Activated T-helper 17 cell treated with anti-CD3 and anti-CD28 coated beads, Interleukin-2, amount 50 U/mL, for 72 hours (primary cell): ENCODE measurements at regions not wholly inside any gene's neighbourhood (a gene's known extent, or its start where the extent isn't known, plus 50 kb on each side); places are given as distances from the start of the nearest gene placed in this dataset.
"Not testable (repeated sequence)": the region's sequence is repeated elsewhere in the genome, so short reads cannot be mapped to it uniquely, and the experiment has no call there.

ENCODE experiments used
- ATAC-seq: fragments of 150-1000 bp; cut with Tn5 transposase; replicated peaks from 2 replicates; pipeline ENCODE4 v1.10.0; 2021; ENCODE audit warnings: mild to moderate bottlenecking, moderate library complexity
- H3K27ac Mint-ChIP-seq: one replicate; pipeline ENCODE4 v1.8.0; 2022; ENCODE audit warnings: mixed read lengths
- H3K27me3 Mint-ChIP-seq: one replicate; pipeline ENCODE4 v1.8.0; 2022; ENCODE audit warnings: mixed read lengths
- H3K36me3 Mint-ChIP-seq: one replicate; pipeline ENCODE4 v1.8.0; 2022; ENCODE audit warnings: low read depth, mild to moderate bottlenecking, mixed read lengths
- H3K4me1 Mint-ChIP-seq: one replicate; pipeline ENCODE4 v1.8.0; 2022; ENCODE audit warnings: mixed read lengths
- H3K4me3 Mint-ChIP-seq: one replicate; pipeline ENCODE4 v1.8.0; 2022; ENCODE audit warnings: mild to moderate bottlenecking, mixed read lengths
- H3K9me3 Mint-ChIP-seq: one replicate; pipeline ENCODE4 v1.8.0; 2022; ENCODE audit warnings: mixed read lengths

DNA sequence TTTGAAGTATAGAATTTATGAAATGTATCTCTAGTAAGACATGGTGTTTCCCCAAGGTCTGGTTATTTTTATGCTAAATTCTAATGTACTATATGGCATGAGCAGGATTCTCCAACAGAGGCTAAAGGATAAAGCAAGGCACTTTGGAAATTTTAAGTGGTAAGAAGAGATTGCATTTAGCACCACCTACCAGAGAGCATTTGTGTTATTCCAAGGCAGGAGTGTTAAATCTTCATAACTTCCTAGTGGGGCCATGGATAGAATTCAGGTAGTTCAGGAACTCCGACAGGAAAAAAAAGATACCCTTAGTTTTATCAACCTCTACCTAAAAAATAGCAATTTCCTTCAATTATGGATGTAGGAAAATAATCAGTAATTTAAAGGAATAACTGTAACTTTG lies 497.4 kb upstream of the CRIM1 start:
- no peak overlapping the region for H3K4me3 Mint-ChIP-seq
- no peaks in the 10 kb centered on the region for H3K4me1 Mint-ChIP-seq
- no peak overlapping the region for H3K27ac Mint-ChIP-seq
- no peaks in the 10 kb centered on the region for H3K36me3 Mint-ChIP-seq
- ATAC-seq, result no peak
- peaks cover 20% of the 10 kb centered on the region for H3K27me3 Mint-ChIP-seq
- H3K9me3 Mint-ChIP-seq, result no peaks in the 10 kb centered on the region

GRCh38 chr2:35857498-35857897 lies 498.1 kb upstream of the CRIM1 start:
- Mint-ChIP-seq H3K4me3 (no peak overlapping the region), H3K4me1 (no peaks in the 10 kb centered on the region), H3K27ac (no peak overlapping the region), H3K36me3 (no peaks in the 10 kb centered on the region), H3K27me3 (peaks cover 20% of the 10 kb centered on the region), H3K9me3 (no peaks in the 10 kb centered on the region)
- no peak for ATAC-seq

GRCh38 chr2:35831385-35831784 lies 524.2 kb upstream of the CRIM1 start:
- H3K27ac Mint-ChIP-seq, result no peak overlapping the region
- no peaks in the 10 kb centered on the region for H3K4me1 Mint-ChIP-seq
- no peaks in the 10 kb centered on the region for H3K9me3 Mint-ChIP-seq
- no peak for ATAC-seq
- H3K27me3 Mint-ChIP-seq, result peaks cover 7% of the 10 kb centered on the region
- no peak overlapping the region for H3K4me3 Mint-ChIP-seq
- no peaks in the 10 kb centered on the region for H3K36me3 Mint-ChIP-seq

GRCh38 chr2:35830833-35831232 lies 524.7 kb upstream of the CRIM1 start:
- no peaks in the 10 kb centered on the region for H3K9me3 Mint-ChIP-seq
- ATAC-seq, result no peak
- H3K36me3 Mint-ChIP-seq, result no peaks in the 10 kb centered on the region
- H3K27ac Mint-ChIP-seq, result no peak overlapping the region
- no peaks in the 10 kb centered on the region for H3K4me1 Mint-ChIP-seq
- H3K4me3 Mint-ChIP-seq, result no peak overlapping the region
- H3K27me3 Mint-ChIP-seq, result peaks cover 7% of the 10 kb centered on the region

DNA sequence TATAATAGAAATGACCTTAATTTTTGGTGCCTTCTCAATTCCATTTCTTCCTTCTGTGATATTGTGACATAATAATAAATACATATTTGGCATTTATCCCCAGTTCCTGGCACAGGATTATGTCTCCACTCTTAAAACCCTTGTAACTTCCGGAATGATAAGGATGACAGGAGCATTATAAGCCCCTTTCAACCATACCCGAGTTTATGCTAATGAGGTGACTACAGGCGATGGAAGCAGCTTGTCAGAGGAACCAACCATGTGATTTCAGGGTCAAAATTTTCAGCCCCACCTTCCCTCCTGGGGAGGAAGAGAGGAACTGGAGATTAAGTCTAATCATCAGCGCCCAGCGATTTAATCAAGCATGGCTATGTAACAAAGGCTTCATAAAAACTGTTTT lies 528.5 kb upstream of the CRIM1 start:
- Mint-ChIP-seq H3K9me3 (no peaks in the 10 kb centered on the region), H3K4me1 (no peaks in the 10 kb centered on the region), H3K4me3 (no peak overlapping the region), H3K27ac (no peak overlapping the region), H3K36me3 (no peaks in the 10 kb centered on the region), H3K27me3 (peaks cover 7% of the 10 kb centered on the region)
- ATAC-seq, result no peak

DNA sequence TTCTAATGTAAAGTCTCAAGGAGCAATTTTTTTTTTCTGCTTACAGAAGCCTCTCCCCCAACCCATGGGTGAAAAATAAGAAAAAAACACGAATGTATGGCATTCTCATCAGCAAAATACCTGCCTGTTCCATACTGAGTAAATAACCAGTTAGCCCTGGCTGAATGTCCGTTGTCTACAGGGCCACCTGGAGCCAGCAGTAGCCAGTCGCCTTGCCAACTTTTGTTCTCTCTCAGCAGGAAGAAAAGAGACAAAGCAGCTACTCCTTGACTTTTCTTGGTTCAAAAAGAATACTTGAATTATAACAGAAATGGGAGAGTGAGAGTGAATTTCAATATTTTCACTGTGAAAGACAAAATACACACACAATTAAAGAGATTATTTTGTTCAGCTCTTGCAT lies 532.9 kb upstream of the CRIM1 start:
- Mint-ChIP-seq H3K27ac (no peak overlapping the region), H3K27me3 (peaks cover 16% of the 10 kb centered on the region), H3K36me3 (no peaks in the 10 kb centered on the region), H3K4me3 (no peak overlapping the region), H3K4me1 (no peaks in the 10 kb centered on the region), H3K9me3 (no peaks in the 10 kb centered on the region)
- no peak for ATAC-seq

DNA sequence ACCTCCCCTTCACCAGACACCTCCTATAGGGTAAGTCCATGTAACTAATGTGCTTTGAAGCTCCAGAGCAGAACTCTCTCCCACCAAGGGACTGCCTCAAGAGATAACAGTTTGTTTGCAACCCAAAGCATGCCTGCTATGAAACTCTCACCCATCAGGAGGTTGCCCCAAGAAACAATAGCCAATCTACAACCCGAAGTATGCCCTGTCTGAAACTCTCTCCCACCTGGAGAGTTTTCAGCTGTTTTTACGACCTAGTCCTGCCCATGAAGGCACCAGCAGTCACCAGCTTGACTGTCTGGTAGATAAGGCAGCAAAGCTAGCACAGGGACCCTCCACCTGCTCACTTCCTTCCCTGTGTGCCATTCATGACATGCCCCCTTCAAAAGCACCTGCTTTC lies 533.9 kb upstream of the CRIM1 start:
- H3K4me1 Mint-ChIP-seq, result no peaks in the 10 kb centered on the region
- H3K27ac Mint-ChIP-seq, result no peak overlapping the region
- no peak overlapping the region for H3K4me3 Mint-ChIP-seq
- H3K36me3 Mint-ChIP-seq, result no peaks in the 10 kb centered on the region
- peaks cover 14% of the 10 kb centered on the region for H3K27me3 Mint-ChIP-seq
- ATAC-seq, result no peak
- H3K9me3 Mint-ChIP-seq, result no peaks in the 10 kb centered on the region

- no peak overlapping the region for H3K27ac Mint-ChIP-seq
- no peaks in the 10 kb centered on the region for H3K36me3 Mint-ChIP-seq
- no peak for ATAC-seq
- no peak overlapping the region for H3K4me3 Mint-ChIP-seq
- H3K4me1 Mint-ChIP-seq, result no peaks in the 10 kb centered on the region
- no peaks in the 10 kb centered on the region for H3K9me3 Mint-ChIP-seq
- peaks cover 19% of the 10 kb centered on the region for H3K27me3 Mint-ChIP-seq
Measured at GRCh38 chr2:35820391-35820790, 535.2 kb upstream of the CRIM1 start.

- no peaks in the 10 kb centered on the region for H3K36me3 Mint-ChIP-seq
- H3K4me1 Mint-ChIP-seq, result no peaks in the 10 kb centered on the region
- no peak for ATAC-seq
- peaks cover 19% of the 10 kb centered on the region for H3K27me3 Mint-ChIP-seq
- H3K9me3 Mint-ChIP-seq, result no peaks in the 10 kb centered on the region
- H3K4me3 Mint-ChIP-seq, result no peak overlapping the region
- H3K27ac Mint-ChIP-seq, result no peak overlapping the region
Measured at GRCh38 chr2:35819033-35819432, 536.5 kb upstream of the CRIM1 start.

GRCh38 chr2:35818359-35818758 lies 537.2 kb upstream of the CRIM1 start:
- H3K36me3 Mint-ChIP-seq, H3K9me3 Mint-ChIP-seq, ATAC-seq, H3K4me1 Mint-ChIP-seq, H3K27ac Mint-ChIP-seq, H3K4me3 Mint-ChIP-seq: not testable (repeated sequence)
- peaks cover 19% of the 10 kb centered on the region for H3K27me3 Mint-ChIP-seq

- H3K9me3 Mint-ChIP-seq, H3K27me3 Mint-ChIP-seq, ATAC-seq, H3K4me3 Mint-ChIP-seq, H3K36me3 Mint-ChIP-seq, H3K27ac Mint-ChIP-seq, H3K4me1 Mint-ChIP-seq: not testable (repeated sequence)
Measured at GRCh38 chr2:35814597-35814996, 541.0 kb upstream of the CRIM1 start.

DNA sequence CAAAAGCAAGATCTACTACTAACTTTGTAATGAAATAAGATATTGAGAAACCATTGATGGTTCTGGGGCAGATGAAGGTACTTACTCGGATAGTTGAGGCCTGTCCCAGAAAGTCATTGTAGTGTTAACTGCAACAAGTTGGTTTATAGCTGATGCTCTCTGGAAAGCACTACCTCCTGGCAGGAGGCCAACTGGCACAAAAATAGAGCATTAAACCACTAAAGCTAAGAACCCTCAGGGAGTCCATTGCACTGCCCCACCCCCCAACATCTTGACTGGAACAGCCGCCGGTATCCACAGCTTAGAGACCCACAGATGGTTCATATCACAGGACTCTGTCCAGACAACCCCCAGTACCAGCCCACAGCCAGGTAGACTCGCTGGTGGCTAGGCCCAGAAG lies 552.5 kb upstream of the CRIM1 start:
- H3K4me3 Mint-ChIP-seq, result no peak overlapping the region
- peaks cover 8% of the 10 kb centered on the region for H3K9me3 Mint-ChIP-seq
- H3K27ac Mint-ChIP-seq, result no peak overlapping the region
- H3K36me3 Mint-ChIP-seq, result no peaks in the 10 kb centered on the region
- peaks cover 9% of the 10 kb centered on the region for H3K27me3 Mint-ChIP-seq
- no peak for ATAC-seq
- H3K4me1 Mint-ChIP-seq, result no peaks in the 10 kb centered on the region

DNA sequence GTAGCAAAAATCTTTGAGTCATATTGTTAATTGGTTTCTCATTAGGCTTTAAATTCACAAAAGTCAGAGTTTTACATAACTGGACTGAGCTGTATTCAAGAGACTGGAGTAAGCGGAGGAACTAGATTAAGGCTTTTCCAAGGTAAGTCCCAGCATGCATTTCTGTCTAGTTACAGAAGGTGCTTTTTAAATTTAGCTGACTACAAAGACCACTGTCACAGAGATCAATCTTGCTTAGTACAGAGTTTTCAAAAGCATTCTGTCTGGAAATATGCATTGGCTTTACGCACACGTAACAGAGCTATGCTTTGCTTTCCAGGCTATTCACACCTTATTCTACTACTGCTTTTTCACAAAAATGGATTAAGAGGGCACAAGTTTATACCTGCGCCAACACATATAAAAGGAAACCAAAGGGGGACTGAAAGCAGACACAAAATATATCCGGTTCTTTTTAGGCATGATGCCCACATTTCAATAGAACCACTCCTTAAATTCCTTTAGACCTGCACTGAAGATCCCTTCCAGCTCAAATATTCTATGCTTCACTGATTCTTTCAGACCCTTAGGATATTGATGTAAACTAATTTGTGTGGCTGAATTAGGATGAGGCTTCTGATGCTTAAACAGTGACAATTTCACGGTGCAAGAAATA lies 560.7 kb upstream of the CRIM1 start:
- no peak for ATAC-seq
- H3K27me3 Mint-ChIP-seq, result peaks cover 12% of the 10 kb centered on the region
- H3K27ac Mint-ChIP-seq, result no peak overlapping the region
- H3K9me3 Mint-ChIP-seq, result no peaks in the 10 kb centered on the region
- H3K36me3 Mint-ChIP-seq, result no peaks in the 10 kb centered on the region
- H3K4me1 Mint-ChIP-seq, result no peaks in the 10 kb centered on the region
- no peak overlapping the region for H3K4me3 Mint-ChIP-seq

GRCh38 chr2:35790292-35790691 lies 565.3 kb upstream of the CRIM1 start:
- H3K9me3 Mint-ChIP-seq, result no peaks in the 10 kb centered on the region
- H3K4me1 Mint-ChIP-seq, result no peaks in the 10 kb centered on the region
- no peak for ATAC-seq
- no peak overlapping the region for H3K27ac Mint-ChIP-seq
- H3K27me3 Mint-ChIP-seq, result peaks cover 10% of the 10 kb centered on the region
- H3K4me3 Mint-ChIP-seq, result no peak overlapping the region
- no peaks in the 10 kb centered on the region for H3K36me3 Mint-ChIP-seq

- Mint-ChIP-seq H3K27ac (no peak overlapping the region), H3K4me1 (no peaks in the 10 kb centered on the region), H3K27me3 (peaks cover 9% of the 10 kb centered on the region), H3K9me3 (no peaks in the 10 kb centered on the region), H3K36me3 (no peaks in the 10 kb centered on the region), H3K4me3 (no peak overlapping the region)
- no peak for ATAC-seq
Measured at GRCh38 chr2:35788543-35788942, 567.0 kb upstream of the CRIM1 start.
